NCI-H146 treated with DMSO at 0.1 percent for 48 hours (cell line): ENCODE measurements at regions not wholly inside any gene's neighbourhood (a gene's known extent, or its start where the extent isn't known, plus 50 kb on each side); places are given as distances from the start of the nearest gene placed in this dataset.

ENCODE experiments used
- DNase-seq: peaks from one replicate; lab custom pipeline; 2025; ENCODE audit not compliant: unreplicated experiment; lab: John Stamatoyannopoulos, UW

DNA sequence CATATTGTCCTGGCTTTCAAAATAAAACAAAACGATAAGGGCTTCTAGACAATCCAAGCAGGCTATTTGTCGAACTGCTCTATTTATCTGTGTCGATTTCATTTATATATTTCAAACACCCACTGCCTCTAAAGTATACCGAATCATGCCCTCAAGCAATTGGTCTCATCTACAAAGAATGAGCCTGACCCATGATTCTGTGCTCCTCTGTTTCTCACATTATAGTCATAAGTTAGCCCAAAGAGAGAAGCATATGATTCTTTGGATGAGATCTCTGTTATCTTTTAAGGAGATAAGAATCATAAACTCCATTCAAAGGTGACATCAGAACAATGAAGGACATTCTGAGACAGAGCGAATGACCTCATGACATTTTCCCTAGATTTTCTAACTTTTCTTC lies 191.1 kb downstream of the MAP2K6 start:
- no peak for DNase-seq

DNA sequence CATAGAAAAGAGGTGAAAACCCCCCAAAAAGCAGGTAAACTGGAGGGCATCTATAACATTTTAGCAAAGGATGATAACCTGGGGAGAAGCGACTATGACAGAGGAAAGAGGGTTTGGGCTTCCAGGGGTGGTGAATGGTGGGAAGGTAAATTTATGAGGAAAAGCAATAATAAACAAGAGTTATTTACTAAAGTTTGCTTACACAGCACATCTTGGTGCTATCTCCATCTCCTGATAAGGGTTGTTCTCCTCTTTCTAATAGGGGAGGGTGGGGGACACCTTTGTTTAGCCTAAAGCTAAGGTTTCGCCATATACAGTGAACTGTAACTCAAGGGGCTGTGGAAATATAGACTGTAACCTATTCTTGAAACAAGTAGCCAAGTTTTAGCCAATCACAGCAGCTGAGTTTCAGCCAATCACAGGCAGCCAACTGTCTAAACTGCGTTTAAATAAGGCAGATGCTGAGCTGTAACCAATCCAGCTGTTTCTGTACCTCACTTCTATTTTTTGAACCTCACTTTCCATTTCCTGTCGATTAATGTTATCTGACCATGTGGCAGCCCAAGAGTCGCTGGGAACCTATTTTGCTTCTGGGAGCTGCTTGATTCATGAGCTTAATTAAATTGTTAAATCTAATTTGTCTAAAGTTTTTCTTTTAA lies 191.8 kb downstream of the MAP2K6 start:
- DNase-seq: no peak

DNA sequence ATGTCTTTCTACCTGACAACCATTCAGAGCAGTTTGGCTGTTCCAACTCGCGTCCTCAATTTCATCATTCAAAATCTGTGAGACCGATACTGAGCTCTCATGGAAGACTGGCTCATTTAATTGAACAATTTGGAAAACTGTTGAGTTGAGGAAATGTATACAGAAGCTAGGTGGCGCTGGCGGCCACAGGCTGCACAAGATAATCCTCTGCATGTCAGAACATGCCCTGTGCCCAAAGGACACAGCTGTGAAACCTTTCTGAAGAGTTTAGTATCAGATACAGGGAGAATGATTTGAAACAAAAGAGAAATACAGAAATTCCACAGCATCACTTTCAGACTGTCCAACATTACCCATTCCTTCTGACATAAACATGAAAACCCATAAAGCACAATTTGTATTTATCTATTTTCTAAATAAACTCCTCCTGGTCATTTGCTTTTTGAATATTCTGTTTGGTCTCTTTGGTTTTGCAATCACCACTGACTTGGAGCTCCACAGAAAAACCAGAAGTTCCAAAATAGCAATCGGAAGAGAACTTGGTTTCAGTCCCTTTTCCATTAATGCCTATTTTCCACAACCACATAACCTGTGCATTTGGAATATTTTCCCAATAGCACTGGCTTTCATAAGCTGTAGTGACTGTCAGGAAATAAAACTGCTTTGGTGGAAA lies 192.8 kb downstream of the MAP2K6 start:
- DNase-seq: peak; percentile 13

DNA sequence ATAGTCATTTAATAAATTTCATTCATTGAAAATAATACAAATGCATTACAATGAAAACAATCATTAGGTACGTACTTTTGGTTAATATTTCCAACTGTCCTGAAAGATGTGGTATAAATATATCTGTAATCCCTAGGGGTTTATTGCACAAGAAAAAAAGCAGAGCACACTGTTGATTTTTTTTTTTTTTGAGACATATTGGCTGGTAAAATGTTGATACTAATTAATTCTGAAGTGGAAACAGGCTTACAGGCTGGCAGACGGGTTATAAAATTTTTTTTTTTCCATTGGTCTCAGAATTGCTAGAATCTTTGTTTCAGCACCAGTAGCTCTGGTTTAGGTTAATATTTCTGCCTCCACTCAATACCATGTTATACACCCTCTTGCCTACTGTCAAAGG lies 193.6 kb downstream of the MAP2K6 start:
- DNase-seq: no peak

DNA sequence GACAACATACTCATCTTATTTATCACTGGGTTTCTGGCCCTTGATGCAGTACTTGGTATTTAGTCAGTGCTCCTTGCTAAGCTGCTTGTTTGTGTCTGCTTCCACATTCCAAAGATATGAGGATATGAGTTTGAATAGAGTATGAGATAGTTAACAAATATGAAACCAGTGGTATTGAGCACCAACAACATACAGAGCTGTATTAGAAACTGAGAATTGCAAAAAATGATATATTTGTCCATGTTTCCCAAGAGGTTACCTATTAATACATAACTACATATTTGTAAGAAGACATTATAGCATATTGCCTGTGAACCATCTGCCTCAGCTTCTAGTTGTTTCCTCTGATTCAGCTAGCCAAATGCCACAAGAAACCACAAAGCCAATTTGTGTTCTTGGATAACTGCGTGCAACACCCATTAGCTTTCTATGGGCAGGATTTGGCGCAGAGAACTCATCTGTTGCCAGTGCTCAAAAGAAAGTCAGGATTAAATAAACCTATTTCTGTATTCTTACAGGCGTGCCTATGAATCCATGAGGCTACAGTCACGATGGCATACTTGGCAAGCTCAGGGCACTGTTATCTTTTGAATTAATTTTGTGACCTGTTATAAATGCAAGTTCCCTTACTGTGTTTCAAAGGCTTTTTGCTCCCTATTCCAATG lies 194.4 kb downstream of the MAP2K6 start:
- DNase-seq: no peak

DNA sequence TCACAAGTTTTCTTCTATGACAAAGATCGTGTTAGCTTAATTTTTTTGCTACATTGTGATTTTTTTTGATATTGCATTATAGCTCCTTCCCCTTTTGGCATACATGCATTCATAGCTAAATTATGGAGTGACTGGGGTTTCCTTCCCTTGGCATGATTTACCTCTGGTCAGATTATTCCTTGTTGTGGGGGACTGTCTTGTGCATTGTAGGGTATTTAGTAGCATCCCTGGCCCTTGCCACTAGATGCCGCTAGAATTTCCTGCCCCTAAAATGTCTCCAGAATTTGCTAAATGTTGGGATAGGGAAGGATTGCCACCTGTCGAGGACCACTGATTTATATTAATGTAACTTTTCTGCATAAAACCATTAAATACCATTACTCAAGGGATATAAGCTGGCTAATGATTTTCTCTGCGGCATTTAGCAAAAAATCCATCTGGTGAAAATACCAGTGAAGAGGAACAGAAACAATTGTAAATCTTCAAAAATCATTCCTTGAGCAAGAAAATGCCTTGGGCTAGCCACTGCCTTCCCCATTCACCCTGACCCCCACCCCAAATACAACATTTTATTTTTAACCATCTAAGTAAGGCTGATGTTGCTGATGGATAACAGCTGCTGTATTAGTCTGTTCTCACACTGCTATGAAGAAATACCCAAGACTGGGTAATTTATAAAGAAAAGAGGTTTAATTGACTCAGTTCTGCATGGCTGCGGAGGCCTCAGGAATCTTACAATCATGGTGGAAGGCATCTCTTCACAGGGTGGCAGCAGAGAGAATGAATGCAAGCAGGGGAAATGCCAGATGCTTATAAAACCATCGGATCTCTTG lies 195.2 kb downstream of the MAP2K6 start:
- no peak for DNase-seq

DNA sequence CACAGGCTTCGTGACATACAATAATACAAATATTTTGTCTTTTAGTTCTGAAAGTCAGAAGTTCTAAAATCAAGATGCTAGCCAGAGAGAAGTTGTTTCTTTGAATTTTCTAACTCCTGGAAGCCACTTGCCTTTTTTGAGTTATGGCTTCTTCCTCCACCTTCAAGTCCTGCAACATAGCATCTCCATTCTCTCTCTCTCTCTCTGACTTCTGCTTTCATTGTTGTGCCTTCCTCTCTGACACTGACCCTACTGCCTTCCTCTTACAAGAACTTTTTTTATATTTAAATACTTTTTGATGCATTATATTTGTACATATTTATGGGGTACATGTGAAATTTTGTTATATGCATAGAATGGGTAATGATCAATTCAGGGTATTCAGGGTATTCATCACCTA lies 205.9 kb downstream of the MAP2K6 start:
- DNase-seq: no peak

DNA sequence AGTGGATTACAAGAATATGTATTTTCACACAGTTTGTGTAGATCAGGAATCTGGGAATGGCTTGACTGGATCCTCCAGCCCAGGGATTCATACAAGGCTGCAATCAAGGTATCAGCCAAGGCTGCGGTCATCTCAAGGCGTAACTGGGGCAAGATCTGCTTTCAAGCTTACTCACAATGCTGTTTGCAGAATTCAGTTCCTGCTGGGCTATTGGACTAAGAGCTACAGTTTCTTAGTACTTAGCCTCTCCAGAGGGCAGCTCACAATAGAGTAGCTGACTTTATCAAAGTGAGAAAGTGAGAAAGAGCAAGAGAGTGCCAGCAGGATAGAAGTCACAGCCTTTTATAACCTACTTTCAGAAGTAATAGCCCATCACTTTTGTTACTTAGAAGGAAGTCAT lies 211.0 kb downstream of the MAP2K6 start:
- DNase-seq: no peak

DNA sequence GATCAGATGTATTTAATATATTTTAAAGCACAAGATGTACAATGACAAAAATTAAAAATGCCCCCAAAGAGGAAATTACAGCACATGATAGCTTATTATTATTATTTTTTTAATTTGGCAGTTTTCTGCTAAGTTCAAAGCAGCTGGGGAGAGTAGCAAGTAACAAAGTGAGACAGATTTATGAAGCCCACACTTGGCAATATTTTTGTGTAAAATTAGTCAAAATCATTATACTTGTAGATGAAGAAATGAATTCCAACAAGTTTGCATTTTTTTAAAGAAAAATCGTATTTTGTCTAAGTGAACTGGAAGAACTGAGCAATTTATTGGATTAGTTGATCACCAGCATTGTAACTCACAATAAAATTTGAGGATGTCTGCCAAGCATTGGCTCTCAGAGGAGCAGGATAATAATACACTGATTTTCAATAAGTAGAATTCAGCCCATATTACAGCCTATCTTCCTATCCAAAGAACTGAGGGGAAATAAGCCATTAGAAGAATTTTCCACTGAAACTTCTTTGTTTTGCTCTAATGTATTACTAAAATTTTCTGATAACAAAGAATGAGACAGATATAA lies 215.6 kb downstream of the MAP2K6 start:
- no peak for DNase-seq

DNA sequence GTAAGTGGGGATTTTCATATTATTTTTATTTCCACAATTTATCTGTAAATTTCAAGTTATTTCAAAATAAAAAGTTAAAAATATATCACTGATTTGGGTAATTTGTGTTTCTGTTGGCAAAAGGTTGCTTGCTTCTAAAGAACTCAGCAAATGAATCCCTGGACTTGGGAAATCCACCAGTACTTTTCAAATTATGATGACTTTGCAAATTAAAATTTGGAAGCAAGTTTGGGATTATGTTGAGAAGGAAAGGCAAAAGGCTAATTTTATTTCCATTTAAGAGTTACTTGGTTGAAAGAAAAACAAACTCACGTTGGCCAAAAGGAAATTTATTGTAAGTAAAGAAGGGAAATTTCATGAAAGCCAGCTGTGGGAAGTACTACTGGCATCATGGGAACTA lies 220.3 kb downstream of the MAP2K6 start:
- DNase-seq: no peak

DNA sequence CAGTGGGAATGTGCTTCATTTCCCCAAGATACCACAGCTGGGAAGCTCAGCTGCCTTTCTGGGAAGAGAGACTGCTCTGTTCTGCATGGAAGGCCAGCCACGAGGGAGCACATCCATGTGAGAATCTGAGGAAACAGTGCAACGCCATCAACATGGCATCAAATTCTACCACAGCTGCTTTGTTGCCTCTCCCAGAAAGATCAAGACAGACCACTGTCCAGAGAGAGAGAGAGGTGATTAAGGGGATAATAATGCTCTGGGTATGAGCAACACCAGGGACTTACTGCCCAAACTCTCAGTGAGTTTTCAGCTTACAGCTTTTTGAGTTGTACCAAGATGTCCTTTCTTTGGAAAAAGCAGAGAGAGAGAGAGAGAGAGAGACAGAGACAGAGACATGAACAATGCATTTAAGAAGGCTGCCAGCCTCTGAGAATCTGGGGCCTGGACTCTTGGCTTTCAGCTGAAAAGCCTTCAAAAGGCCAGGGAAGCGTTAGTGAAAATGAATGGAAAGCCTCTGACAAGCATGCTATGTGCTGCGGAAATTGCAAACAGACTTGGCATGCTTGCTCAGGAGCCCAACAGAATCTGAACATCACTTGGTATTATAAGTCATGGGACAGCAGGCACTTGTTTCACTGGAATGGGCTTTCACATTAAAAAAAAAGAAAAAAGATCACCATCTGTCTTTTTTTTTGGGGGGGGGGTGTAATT lies 223.1 kb downstream of the MAP2K6 start:
- no peak for DNase-seq

DNA sequence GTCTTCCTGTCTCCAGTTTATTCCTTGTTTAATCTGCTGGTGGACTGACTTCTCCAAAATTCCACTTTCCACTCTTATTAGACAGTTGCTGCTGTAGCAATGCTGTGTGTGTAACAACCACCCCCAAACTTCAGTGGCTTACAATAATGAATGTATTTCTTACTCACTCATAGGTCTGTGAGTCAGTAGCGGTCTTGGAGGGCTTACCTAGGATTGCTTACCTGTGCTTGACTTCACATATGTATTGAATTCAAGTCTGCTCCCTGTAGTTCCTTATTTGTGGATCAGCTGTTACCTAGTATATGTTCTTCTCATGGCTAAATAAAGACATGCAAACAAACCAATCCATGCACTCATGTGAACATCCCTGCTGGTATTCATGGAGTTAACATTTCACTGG lies 224.6 kb downstream of the MAP2K6 start:
- no peak for DNase-seq

DNA sequence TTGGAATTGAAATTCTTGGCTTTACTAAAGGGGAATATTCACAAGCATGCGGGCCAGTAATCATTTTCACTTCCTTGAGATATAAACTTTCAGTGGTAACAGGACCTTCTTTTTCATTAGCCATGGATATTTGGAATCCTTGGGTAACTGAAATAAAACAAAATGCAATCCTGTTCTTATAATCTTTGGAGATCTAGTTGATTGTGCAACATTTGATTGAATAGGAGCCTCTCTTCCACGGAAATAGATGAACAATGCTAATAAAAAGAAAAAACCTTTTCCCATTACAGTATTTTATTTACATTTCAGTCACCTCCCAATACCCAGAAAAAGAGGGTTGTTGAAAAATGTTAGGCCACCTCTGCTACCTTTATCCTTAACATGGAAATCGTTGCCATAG lies 225.6 kb downstream of the MAP2K6 start:
- DNase-seq: no peak

DNA sequence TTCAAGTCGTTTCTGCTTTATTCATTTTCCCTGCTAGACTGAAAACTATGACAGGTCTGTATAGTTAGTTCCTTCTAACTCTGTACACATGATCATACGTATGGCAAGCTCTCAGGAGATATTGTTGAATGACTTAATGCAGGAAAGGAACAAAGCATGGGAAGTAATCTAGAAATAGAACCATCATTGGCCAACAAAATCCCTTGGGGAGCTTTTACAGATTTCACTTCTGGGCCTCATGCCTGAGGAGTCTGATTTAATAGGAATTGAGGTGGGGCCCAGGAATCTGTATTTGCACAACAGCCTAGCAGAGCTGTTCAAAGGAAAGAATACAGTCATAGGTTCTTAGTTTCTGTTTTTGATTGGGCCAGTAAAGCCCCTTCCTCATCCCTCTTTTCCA lies 229.2 kb downstream of the MAP2K6 start:
- DNase-seq: no peak

DNA sequence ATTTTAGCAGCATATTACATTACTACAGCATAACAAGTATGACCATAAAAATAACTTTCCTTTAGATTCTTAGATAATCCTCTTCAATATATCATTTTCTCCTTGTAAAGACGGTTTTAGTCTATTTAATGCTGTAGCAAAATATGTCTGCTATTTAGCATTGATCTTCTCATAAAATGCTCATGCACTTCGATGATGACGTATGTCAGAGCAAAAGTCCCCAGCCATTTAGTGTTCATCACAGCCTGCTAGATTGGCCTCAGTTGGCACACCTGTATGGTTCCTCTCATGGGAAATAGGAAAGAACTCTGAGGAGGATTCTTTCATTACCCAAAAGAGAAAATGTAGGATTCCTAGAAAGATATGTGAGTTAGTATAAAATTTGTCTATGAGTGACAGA lies 232.2 kb downstream of the MAP2K6 start:
- no peak for DNase-seq

DNA sequence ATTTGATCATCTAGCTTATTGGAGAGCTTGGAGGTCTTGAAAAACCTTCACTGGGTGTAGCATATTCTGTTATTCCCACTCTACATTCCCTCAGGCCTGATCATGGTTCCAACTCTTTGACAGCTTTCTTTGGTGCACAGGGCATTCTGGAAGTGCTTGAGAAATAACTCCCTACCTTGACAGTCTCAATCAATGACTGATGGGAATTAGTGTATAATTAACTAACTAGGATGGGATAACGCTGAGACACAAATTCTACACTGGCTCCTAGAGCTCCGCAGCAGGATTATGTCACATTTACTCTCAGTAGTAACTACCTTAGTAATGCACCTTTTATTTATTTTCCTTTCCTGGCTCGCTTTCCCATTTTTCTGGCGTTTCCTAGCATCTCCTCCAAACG lies 236.4 kb downstream of the MAP2K6 start:
- no peak for DNase-seq

DNA sequence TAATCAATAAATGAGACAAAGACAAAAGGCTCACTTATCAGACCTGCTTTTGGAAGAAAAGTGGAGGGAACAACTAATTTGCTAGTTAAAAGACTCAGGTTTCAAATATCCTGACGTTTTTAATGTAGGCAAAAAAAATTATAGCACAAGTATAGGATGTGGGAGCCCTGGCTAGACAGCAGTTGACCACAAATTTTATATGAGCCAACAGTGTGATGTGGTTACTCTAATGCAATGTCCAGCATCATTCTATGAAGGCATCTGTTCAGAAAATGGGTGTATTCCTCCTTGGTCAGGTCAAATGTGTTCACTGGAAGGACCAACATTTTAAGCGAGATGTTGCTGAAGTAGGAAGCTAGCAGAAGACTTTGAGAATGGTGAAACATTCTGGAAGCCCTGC lies 237.4 kb downstream of the MAP2K6 start:
- no peak for DNase-seq

DNA sequence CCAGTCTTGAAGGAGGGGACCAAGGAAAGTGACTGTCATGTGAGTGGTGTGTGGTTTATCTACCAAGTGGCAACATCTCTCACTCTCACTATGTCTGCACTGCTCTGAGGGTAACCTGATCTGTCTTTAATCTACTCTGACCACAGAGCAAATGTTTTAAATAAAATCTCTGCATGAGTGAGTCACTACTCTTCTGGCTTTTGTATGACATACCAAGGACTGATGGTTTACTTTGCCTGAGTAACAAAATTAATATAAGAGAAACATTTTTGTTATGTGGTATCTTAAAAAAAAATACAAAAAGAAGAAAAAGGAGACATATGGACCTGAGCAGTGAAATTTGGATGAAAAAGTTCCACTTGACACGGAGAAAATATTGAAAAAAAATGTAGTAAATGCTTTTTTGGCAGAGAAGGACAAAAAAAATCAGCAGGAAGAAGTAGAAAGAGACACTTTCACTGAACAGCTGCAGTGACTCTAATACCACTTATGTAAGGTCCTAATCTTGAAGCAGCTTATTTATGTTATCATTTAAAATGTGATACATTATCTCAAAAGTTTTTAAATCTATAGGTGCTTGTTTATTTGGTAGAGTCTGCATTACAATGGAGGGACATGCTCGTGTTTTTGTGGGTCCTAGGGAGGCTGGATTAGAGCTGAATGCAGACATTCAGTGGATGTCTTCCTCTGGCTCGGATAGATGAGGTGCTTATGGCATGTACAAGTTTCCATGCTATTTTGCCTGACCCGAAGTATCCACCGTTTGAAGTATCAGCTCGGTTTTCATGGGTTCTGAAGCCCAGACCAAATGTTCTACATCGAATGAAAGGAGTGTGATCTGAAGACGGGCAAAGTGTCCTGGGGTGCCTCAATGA lies 240.7 kb downstream of the MAP2K6 start:
- DNase-seq: no peak

DNA sequence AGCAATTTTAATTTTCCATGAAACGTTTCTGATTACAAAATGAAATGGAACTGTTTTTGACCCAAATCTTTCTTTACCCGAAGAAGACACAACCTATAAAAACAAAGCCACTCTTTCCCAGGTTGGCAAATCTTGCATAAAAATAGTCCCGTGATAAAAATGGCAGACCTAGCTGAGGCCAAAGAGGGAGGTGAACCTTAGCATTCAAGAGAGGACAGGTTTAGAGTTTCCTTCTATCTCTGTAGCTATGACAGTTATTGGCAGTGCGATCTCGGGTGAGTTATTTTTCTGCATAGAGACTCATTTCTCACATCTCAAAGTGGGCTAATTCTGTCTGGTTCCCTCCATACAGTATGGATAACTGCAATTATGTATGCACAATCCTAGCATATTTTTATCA lies 241.4 kb downstream of the MAP2K6 start:
- no peak for DNase-seq
